Cardiac muscle cell (in vitro differentiated cells and primary cell): ENCODE measurements at regions not wholly inside any gene's neighbourhood (a gene's known extent, or its start where the extent isn't known, plus 50 kb on each side); places are given as distances from the start of the nearest gene placed in this dataset.

ENCODE experiments used
- DNase-seq, 2 donors: peaks; one replicate each; pipeline versions ENCODE4 v3.0.0 to v3.0.0-alpha.2; 2010 to 2017; ENCODE audit warnings: low read depth in 1 of 2, low spot score in 1 of 2
- H3K27ac ChIP-seq: fragments of 200-600 bp; sonication (generic); 2 replicates; pipeline ENCODE4 v1.5.1; 2016
- H3K27me3 ChIP-seq: fragments of 200-600 bp; sonication (generic); 2 replicates; pipeline ENCODE4 v1.6.0; 2016; ENCODE audit warnings: control low read depth
- H3K36me3 ChIP-seq: fragments of 200-600 bp; sonication (generic); 2 replicates; pipeline ENCODE4 v1.5.1; 2016; ENCODE audit warnings: control low read depth
- H3K4me1 ChIP-seq: fragments of 200-600 bp; sonication (generic); 2 replicates; pipeline ENCODE4 v1.8.1; 2017; ENCODE audit warnings: low read depth, mild to moderate bottlenecking, mixed run types
- H3K4me3 ChIP-seq: fragments of 200-600 bp; sonication (generic); 2 replicates; pipeline ENCODE4 v1.5.1; 2016; ENCODE audit warnings: mild to moderate bottlenecking
- H3K9me3 ChIP-seq: fragments of 200-600 bp; sonication (generic); 2 replicates; pipeline ENCODE4 v1.5.1; 2017; ENCODE audit warnings: low read depth, mild to moderate bottlenecking, control low read depth
- CTCF ChIP-seq: IDR thresholded peaks from 2 replicates; pipeline ENCODE4 v1.5.1; 2012; ENCODE audit warnings: low read depth, mild to moderate bottlenecking, low read length

GRCh38 chr3:124288996-124289395, 297.1 kb upstream of the ROPN1 start:
- H3K9me3 ChIP-seq = no peaks in the 10 kb centered on the region
- H3K36me3 ChIP-seq = no peaks in the 10 kb centered on the region

GRCh38 chr3:124291008-124291407, 299.1 kb upstream of the ROPN1 start:
- no peaks in the 10 kb centered on the region for H3K4me1 ChIP-seq
- no peak overlapping the region for H3K4me3 ChIP-seq
- H3K27me3 ChIP-seq = no peaks in the 10 kb centered on the region
- DNase-seq = no peak
- H3K27ac ChIP-seq = no peak overlapping the region
- H3K9me3 ChIP-seq = no peaks in the 10 kb centered on the region
- no peak for TF ChIP-seq CTCF
- no peaks in the 10 kb centered on the region for H3K36me3 ChIP-seq

More at GRCh38 chr3:124288996-124289395, 297.1 kb upstream of the ROPN1 start:
- H3K27ac ChIP-seq = no peak overlapping the region
- no peak for DNase-seq
- no peaks in the 10 kb centered on the region for H3K4me1 ChIP-seq
- H3K4me3 ChIP-seq = no peak overlapping the region
- H3K27me3 ChIP-seq = no peaks in the 10 kb centered on the region
- TF ChIP-seq CTCF = no peak

GRCh38 chr3:124292329-124292728, 300.4 kb upstream of the ROPN1 start:
- H3K36me3 ChIP-seq = no peaks in the 10 kb centered on the region
- no peak overlapping the region for H3K27ac ChIP-seq
- H3K9me3 ChIP-seq = no peaks in the 10 kb centered on the region
- no peaks in the 10 kb centered on the region for H3K27me3 ChIP-seq
- no peak for TF ChIP-seq CTCF
- DNase-seq = no peak
- no peaks in the 10 kb centered on the region for H3K4me1 ChIP-seq
- H3K4me3 ChIP-seq = no peak overlapping the region

DNA sequence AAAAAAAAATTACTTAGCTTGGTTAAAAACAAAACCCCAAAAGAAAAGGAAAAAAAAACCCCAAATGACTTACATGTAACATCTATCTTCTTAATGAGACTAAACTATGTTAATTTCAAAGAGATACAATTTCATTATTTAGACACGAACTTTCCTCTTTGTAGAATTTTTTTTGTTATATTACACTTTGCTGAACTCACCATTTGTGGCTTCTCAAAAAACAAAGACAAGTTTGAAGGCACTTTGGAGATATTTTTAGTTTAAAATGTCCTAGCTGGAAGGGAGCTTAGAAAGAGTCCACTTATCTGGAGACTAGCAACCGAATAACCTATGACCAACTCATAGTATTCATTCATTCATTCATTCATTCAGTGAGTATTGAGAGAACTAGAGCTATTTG, 301.7 kb upstream of the ROPN1 start:
- Histone ChIP-seq H3K36me3 (no peaks in the 10 kb centered on the region), H3K4me3 (no peak overlapping the region), H3K4me1 (no peaks in the 10 kb centered on the region), H3K27me3 (no peaks in the 10 kb centered on the region), H3K27ac (no peak overlapping the region), H3K9me3 (no peaks in the 10 kb centered on the region)
- no peak for DNase-seq
- TF ChIP-seq CTCF = no peak

DNA sequence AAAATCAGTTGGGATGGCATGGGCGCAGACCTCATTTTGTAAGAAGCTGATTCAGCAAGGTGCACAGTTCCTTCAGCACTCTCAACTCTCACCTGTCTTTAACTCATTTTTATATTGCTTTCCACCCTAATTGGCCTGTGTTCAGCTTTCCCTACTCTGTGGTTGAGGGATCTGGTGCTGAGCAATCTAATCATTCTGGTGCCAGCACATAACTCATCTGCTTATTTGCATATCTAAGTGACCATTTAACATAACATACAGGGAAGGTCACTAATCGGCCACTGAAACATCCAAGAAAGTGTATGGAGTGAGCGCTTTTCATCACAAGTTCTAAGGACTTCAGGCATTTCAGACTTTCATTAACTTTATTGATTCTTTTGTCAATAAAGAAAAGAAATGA, 303.4 kb upstream of the ROPN1 start:
- Histone ChIP-seq H3K27ac (no peak overlapping the region), H3K36me3 (no peaks in the 10 kb centered on the region), H3K4me3 (no peak overlapping the region), H3K27me3 (no peaks in the 10 kb centered on the region), H3K4me1 (no peaks in the 10 kb centered on the region), H3K9me3 (no peaks in the 10 kb centered on the region)
- DNase-seq = no peak
- TF ChIP-seq CTCF = no peak

DNA sequence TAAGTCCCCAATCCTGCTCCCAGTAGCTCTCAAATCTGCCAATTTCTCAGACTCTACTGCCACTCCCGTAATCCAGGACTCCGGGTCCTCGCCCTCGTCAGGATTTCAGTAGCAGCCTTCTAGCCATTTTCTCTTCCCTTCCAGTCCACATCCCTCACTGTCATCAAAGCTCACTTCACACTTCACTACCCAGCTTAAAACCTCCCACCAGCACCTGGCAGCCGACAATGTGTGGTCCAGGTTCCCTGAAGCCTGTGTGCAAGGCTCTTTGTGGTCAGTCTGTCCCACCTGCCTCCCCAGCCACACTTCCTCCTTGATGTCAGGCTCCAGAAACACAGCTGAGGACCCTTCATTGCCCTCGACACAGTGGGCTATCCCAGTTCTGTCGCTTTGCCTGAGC, 304.5 kb upstream of the ROPN1 start:
- no peak for DNase-seq
- no peaks in the 10 kb centered on the region for H3K27me3 ChIP-seq
- no peaks in the 10 kb centered on the region for H3K9me3 ChIP-seq
- H3K4me1 ChIP-seq = no peaks in the 10 kb centered on the region
- H3K36me3 ChIP-seq = no peaks in the 10 kb centered on the region
- H3K4me3 ChIP-seq = no peak overlapping the region
- H3K27ac ChIP-seq = no peak overlapping the region
- TF ChIP-seq CTCF = no peak
